ENCODE measurements at regions not wholly inside any gene's neighbourhood (a gene's known extent, or its start where the extent isn't known, plus 50 kb on each side); places are given as distances from the start of the nearest gene placed in this dataset.

DNA sequence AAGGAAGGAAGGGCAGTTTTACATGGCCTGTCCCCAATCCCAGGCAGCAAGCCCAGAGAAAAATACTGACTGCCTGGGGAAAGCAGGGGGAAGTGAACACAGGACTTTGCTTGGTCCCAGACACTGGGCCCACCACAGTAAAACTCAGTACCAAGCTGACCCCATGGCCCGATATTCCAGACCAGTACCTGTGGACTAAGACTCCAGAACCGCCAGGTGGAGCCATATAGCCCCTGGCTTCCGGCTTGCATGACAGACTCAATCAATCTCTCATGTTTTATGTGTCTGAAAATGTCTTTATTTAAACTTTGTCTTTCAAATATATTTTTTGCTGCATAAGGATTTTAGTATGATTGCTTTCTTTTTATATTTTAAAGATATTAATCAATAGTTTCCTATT is 767.9 kb upstream of the SLITRK6 start (continued):
- TF ChIP-seq, protein P1, sequence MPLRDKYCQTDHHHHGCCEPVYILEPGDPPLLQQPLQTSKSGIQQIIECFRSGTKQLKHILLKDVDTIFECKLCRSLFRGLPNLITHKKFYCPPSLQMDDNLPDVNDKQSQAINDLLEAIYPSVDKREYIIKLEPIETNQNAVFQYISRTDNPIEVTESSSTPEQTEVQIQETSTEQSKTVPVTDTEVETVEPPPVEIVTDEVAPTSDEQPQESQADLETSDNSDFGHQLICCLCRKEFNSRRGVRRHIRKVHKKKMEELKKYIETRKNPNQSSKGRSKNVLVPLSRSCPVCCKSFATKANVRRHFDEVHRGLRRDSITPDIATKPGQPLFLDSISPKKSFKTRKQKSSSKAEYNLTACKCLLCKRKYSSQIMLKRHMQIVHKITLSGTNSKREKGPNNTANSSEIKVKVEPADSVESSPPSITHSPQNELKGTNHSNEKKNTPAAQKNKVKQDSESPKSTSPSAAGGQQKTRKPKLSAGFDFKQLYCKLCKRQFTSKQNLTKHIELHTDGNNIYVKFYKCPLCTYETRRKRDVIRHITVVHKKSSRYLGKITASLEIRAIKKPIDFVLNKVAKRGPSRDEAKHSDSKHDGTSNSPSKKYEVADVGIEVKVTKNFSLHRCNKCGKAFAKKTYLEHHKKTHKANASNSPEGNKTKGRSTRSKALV (CRISPR knock-in tag; IDR thresholded peaks at IDR 0.05) = no peak
- TF ChIP-seq, protein P2, sequence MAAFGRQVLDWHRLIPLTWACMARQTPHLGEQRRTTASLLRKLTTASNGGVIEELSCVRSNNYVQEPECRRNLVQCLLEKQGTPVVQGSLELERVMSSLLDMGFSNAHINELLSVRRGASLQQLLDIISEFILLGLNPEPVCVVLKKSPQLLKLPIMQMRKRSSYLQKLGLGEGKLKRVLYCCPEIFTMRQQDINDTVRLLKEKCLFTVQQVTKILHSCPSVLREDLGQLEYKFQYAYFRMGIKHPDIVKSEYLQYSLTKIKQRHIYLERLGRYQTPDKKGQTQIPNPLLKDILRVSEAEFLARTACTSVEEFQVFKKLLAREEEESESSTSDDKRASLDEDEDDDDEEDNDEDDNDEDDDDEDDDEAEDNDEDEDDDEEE (CRISPR knock-in tag; IDR thresholded peaks at IDR 0.05) = no peak
- TF ChIP-seq, protein P3, sequence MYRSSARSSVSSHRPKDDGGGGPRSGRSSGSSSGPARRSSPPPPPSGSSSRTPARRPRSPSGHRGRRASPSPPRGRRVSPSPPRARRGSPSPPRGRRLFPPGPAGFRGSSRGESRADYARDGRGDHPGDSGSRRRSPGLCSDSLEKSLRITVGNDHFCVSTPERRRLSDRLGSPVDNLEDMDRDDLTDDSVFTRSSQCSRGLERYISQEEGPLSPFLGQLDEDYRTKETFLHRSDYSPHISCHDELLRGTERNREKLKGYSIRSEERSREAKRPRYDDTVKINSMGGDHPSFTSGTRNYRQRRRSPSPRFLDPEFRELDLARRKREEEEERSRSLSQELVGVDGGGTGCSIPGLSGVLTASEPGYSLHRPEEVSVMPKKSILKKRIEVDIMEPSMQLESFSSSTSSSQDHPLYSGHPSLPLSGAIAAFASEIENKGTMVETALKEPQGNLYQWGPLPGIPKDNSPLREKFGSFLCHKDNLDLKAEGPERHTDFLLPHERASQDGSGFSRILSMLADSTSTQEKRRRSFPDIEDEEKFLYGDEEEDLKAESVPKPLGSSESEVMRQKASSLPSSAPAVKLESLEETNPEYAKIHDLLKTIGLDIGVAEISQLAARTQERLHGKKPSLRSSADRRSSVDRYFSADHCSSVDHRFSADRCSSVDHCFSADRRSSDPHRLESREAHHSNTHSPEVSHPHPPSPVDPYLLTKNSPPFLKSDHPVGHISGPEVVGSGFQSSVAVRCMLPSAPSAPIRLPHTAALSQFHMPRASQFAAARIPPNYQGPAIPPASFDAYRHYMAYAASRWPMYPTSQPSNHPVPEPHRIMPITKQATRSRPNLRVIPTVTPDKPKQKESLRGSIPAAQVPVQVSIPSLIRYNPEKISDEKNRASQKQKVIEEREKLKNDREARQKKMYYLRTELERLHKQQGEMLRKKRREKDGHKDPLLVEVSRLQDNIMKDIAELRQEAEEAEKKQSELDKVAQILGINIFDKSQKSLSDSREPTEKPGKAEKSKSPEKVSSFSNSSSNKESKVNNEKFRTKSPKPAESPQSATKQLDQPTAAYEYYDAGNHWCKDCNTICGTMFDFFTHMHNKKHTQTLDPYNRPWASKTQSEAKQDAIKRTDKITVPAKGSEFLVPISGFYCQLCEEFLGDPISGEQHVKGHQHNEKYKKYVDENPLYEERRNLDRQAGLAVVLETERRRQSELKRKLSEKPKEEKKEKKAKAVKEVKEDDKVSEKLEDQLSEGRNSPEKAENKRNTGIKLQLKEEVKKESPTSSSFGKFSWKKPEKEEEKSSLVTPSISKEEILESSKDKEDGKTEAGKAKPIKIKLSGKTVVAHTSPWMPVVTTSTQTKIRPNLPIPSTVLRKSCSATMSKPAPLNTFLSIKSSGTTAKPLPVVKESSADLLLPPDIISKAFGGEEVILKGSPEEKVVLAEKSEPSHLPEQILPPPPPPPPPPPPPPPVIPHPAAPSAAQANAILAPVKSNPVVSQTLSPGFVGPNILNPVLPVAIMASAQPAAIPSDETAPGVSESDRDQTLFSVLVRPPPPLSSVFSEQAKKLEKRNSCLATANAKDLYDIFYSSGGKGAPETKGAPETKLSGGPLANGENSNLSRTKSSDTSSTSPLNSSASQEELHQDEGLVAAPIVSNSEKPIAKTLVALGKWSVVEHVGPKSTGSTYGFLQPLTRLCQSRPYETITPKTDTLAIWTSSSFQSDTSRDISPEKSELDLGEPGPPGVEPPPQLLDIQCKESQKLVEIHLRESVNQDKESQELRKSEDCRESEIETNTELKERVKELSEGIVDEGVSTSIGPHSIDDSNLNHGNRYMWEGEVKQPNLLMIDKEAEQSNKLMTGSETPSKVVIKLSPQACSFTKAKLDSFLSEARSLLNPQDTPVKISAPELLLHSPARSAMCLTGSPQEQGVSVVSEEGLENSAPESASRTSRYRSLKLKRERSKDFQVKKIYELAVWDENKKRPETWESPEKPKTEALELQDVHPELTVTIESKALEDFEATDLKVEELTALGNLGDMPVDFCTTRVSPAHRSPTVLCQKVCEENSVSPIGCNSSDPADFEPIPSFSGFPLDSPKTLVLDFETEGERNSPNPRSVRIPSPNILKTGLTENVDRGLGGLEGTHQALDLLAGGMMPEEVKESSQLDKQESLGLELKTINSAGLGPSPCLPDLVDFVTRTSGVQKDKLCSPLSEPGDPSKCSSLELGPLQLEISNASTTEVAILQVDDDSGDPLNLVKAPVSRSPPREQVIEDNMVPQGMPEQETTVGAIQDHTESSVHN (CRISPR knock-in tag; IDR thresholded peaks at IDR 0.05) = no peak
- TF ChIP-seq NAIF1 (CRISPR knock-in tag; IDR thresholded peaks at IDR 0.05; ENCODE audit: borderline replicate concordance) (no peak), SRSF9 (IDR thresholded peaks at IDR 0.05; ENCODE audit: borderline replicate concordance, insufficient read depth, low read depth, low read length, poor library complexity, severe bottlenecking) (no peak)

Measured in HepG2 (cell line).